ENCODE measurements at regions not wholly inside any gene's neighbourhood (a gene's known extent, or its start where the extent isn't known, plus 50 kb on each side); places are given as distances from the start of the nearest gene placed in this dataset.
A peak's percentile ranks its signal among the peaks of the same experiment; 100 is the strongest.

GRCh38 chr1:55955016-55955621 lies 624.2 kb downstream of the PLPP3 start:
- DNase-seq: no peak

GRCh38 chr1:55951291-55951690 lies 628.1 kb downstream of the PLPP3 start:
- DNase-seq: no peak

- no peak for DNase-seq
Observed at GRCh38 chr1:55947446-55947845, 631.9 kb downstream of the PLPP3 start.

GRCh38 chr1:55943721-55944435 lies 635.5 kb downstream of the PLPP3 start:
- no peak for DNase-seq

GRCh38 chr1:55943012-55943411 lies 636.4 kb downstream of the PLPP3 start:
- DNase-seq: no peak

GRCh38 chr1:55939866-55940265 lies 639.5 kb downstream of the PLPP3 start:
- no peak for DNase-seq

- DNase-seq: no peak
Observed at GRCh38 chr1:55938861-55939260, 640.5 kb downstream of the PLPP3 start.

- no peak for DNase-seq
Observed at GRCh38 chr1:55938376-55938850, 641.0 kb downstream of the PLPP3 start.

GRCh38 chr1:55937840-55938375 lies 641.5 kb downstream of the PLPP3 start:
- DNase-seq: no peak

- no peak for DNase-seq
Observed at GRCh38 chr1:55935236-55935635, 644.1 kb downstream of the PLPP3 start.

GRCh38 chr1:55932402-55932801 lies 647.0 kb downstream of the PLPP3 start:
- DNase-seq: no peak

GRCh38 chr1:55931081-55931940 lies 648.1 kb downstream of the PLPP3 start:
- DNase-seq: no peak

- no peak for DNase-seq
Observed at GRCh38 chr1:55929652-55930051, 649.7 kb downstream of the PLPP3 start.

GRCh38 chr1:55928576-55928975 lies 650.8 kb downstream of the PLPP3 start:
- no peak for DNase-seq

- peak; percentile 73 for DNase-seq
Observed at GRCh38 chr1:55927702-55928290, 651.6 kb downstream of the PLPP3 start.

- no peak for DNase-seq
Observed at GRCh38 chr1:55926906-55927471, 652.4 kb downstream of the PLPP3 start.

GRCh38 chr1:55916907-55917306 lies 662.5 kb downstream of the PLPP3 start:
- DNase-seq: no peak

- no peak for DNase-seq
Observed at GRCh38 chr1:55916481-55916880, 662.9 kb downstream of the PLPP3 start.

- no peak for DNase-seq
Observed at GRCh38 chr1:55913565-55913964, 665.8 kb downstream of the PLPP3 start.

GRCh38 chr1:55912438-55912837 lies 666.9 kb downstream of the PLPP3 start:
- DNase-seq: no peak

- no peak for DNase-seq
Observed at GRCh38 chr1:55904541-55904940, 674.8 kb downstream of the PLPP3 start.

GRCh38 chr1:55898181-55898580 lies 681.2 kb downstream of the PLPP3 start:
- no peak for DNase-seq

- DNase-seq: no peak
Observed at GRCh38 chr1:55896210-55896609, 681.0 kb upstream of the USP24 start.
